GM23248 (cell line): ENCODE measurements at regions not wholly inside any gene's neighbourhood (a gene's known extent, or its start where the extent isn't known, plus 50 kb on each side); places are given as distances from the start of the nearest gene placed in this dataset.

Experiments used
- EZH2 ChIP-seq: fragments of 200-600 bp; sonication (generic); IDR thresholded peaks from 2 replicates; pipeline ENCODE4 v1.6.1; 2018; ENCODE audit warnings: antibody characterized with exemption, mild to moderate bottlenecking; ENCODE audit not compliant: insufficient read depth, poor library complexity, severe bottlenecking
- EZH2phosphoT487 ChIP-seq: fragments of 200-600 bp; sonication (generic); IDR thresholded peaks from 2 replicates; pipeline ENCODE4 v1.6.1; 2018; ENCODE audit warnings: antibody characterized with exemption, moderate library complexity, mild to moderate bottlenecking, low read depth; ENCODE audit not compliant: insufficient read depth

DNA sequence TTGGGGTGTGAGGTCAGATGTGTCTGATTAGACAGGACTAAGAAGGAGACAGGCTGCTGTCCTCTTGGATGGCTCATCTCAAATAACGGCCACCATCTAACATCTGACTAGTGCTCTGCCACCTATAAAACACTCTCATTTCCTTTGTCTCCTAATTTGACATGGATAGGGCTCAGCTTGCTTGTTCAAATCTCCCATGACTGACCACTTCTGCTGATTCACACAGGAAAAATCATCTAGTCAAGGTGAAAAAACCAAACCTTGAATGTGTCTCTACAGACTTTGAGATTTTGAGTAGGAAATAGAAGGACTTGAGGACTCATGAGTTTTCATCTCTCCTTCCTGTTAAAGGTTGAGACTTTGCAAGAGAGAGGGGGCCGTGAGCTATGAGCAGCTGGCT is 150.6 kb downstream of the IER5 start:
- TF ChIP-seq EZH2phosphoT487 (no peak), EZH2 (no peak)
